HG03095 (cell line): ENCODE measurements at regions not wholly inside any gene's neighbourhood (a gene's known extent, or its start where the extent isn't known, plus 50 kb on each side); places are given as distances from the start of the nearest gene placed in this dataset.
"Not testable (repeated sequence)": the region's sequence is repeated elsewhere in the genome, so short reads cannot be mapped to it uniquely, and the experiment has no call there.

Experiments used
- ATAC-seq: cut with Tn5 transposase; IDR thresholded peaks from one replicate; pipeline ENCODE4 v1.9.1; 2021; ENCODE audit warnings: moderate library complexity; ENCODE audit not compliant: unreplicated experiment

DNA sequence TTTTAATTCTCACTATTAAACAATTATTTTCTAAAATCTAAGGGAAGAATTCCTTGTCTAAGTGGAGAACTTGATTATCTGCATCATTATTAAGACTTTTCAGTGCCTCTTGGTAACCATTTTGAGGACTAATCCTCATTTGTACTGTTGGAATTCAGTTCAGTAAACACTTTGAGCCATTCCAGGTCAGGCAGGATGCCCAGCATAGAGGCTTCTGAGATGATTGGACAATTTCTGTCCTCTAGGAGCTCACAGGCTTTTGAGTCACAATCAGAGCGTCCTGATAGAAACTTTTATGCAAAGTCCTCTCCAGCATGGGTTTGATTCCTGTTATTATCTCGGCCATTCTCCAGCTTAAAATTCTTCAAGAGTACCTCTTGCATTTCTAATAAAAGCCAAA, 1304.6 kb downstream of the EPHA7 start:
- no peak for ATAC-seq

DNA sequence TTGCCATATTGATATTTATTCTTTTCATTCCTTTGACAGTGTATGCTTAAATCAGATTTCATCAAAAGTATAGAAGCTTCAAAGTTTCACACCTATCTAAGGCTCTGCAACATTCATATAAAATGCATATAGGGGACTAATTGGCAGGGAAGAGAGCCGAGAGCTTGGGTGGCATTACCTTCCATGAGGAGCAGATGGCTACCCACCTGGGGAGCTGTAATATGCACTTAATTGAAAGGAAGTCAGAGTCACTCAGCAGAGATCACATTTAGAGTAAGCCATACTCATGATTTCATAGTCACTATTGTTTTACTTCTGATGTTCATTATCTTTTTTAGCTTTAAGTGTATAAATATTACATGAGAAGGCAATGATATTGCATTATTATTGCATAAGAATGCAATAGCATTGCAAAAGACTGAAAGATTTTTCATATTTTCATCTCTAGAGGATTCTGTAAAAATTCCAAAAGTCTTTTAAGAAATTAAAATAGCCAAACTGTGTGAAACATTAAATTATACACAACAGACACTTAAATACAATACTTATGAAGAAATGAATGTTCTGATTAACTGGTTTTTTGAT, 1305.2 kb downstream of the EPHA7 start:
- no peak for ATAC-seq

DNA sequence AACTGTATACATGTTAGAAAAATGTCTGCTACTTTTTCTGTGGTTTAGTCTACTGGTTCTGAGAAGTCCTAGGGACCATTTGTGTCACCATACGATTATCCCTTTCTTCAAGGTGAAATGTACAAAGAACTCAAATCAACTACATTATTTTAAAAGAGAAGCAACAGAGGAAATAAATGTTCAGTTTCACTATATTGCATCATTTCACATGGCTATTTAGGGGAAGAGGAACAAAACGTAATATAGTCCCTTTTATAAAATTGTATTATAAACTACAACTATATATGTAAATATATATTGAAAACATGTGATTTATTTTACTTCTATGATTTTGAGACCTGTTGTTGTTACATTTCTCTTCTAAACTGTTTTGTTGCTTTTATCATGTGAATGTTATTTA, 1308.0 kb downstream of the EPHA7 start:
- no peak for ATAC-seq

DNA sequence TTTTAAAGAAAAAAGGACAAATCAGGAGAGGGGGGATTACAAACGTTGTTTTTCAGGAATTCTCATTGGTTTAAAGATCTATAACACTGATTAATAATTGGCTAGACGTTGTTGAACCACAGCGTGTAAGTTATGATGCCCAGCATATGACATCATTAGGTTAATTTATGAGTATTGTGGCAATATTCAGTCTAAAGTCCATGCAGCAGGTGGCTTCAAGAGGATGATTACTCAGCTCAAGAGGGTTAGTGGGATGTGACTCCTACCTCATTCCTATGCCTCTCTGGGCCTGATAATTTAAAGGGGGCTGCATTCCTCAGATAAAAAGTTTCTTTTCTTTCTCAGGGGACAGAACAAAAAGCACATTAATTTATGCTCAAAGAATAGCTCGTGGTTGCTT, 1309.0 kb downstream of the EPHA7 start:
- no peak for ATAC-seq

DNA sequence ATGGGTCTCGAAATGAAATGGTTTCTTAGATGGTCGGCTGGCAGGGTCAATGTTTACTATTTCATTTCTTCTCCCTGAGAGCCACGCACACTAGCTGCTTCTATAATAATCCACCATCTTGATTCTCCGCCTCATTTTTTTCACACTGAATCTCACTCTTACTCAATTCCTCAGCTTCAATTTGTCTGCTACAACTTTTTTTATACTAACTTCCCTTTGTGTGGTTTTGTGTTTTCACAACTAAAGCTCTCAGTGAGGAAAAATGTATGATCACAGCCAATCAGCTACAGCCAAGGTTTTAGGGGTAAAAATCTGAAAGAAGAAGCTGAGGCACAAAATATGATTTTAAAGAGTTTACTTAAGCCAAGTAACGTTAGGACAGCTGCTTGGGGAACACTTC, 1309.4 kb downstream of the EPHA7 start:
- no peak for ATAC-seq

DNA sequence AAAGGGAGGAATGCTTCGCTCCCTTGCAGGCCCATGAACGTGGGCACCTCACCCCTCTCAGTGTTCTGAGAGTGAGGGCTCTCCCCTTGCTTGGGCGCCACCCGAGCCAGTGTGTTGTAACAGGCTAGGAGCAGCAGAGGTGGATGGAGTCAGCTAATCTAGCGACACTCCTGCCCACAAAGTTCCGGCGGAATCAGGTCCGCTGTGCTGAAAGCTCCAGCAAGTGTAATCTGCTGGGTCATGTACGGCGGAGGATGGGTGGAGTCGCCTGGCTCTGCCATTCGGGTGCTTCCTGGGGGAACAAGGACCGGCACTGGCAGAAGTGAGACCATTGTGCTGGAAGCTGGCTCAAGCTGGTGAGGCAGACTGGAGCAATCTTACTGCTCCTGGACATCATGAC, 1310.1 kb downstream of the EPHA7 start:
- ATAC-seq, result no peak

DNA sequence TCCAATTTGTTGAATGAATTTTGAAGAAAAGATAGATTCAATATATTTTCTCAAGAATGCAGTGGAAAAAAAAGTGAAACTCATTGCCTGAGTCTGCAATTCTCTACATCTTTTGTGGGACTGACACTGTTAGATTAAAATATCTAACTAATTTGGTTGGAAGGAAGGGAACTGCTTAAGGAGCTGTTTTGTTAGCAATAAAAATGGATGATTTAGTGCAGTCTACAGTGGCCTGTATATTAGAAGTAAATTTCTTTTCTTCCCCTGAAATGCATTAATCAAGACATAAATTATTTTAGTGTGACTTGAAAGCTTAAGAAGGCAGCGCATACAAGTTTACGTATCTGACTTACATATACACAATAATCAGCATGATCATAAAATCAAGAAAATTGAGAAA, 1332.6 kb downstream of the EPHA7 start:
- ATAC-seq, result no peak

DNA sequence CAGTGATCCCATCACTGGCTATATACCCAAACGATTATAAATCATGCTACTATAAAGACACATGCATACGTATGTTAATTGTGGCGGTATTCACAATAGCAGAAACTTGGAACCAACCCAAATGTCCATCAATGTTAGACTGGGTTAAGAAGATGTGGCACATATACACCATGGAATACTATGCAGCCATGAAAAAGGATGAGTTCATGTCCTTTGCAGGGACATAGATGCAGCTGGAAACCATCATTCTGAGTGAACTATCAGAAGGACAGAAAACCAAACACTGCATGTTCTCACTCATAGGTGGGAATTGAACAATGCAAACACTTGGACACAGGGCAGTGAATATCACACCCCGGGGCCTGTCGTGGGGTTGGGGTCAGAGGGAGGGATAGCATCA, 1335.4 kb downstream of the EPHA7 start:
- not testable (repeated sequence) for ATAC-seq

DNA sequence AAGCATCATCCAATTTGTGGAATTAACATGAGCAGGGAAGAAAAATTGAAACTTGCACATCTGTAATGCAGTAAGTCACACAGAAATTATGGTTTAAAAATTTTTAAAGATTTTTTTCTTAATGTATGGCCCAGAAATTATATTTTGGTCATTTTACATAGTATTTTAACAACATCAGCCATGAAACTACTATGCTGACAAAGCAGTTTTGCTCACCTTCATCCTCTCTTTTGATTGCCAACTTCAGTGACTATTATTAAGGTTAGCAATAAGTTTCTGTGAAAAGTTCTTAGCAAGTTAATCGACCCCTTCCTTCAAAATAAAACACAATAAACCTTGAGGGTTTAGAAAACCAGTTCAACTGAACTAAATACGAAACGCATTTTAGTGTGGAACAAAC, 1347.0 kb downstream of the EPHA7 start:
- no peak for ATAC-seq

DNA sequence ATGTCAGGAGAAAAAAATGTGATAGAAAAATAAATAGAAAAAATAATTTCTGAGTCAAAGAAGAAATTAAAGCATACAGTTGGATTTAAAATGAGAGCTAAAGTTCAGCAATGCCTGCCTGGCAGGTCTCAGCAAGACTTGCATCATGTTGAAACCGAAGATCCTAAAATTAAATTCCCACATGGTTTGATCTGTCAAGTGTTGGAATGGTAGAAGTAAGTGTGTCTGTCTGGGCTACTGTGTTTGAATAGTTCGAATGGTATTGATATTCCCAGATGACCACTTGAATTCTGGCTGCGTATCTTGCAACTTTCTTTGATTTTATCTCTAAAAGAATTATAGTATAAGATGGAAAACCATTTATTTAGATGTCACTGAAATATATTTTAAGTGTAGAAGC, 1349.6 kb downstream of the EPHA7 start:
- no peak for ATAC-seq

DNA sequence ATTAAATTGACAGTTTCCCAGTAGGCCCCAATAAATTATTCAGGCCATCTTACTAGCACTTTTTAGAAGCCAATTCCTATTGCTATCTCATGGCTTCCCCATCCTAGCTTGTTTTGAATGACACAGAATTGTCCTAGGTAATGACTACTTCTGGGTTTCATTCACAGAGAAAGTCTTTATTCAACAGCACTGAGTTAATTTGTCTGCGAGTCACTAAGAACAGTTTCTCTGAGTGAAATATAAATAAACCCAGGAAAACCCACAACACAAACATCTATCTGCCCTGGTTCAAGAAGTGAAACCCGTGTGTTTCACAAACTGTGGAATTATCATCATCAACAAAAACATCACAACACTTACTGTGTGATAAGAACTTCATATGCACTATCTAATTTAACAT, 1366.8 kb downstream of the EPHA7 start:
- ATAC-seq, result no peak

DNA sequence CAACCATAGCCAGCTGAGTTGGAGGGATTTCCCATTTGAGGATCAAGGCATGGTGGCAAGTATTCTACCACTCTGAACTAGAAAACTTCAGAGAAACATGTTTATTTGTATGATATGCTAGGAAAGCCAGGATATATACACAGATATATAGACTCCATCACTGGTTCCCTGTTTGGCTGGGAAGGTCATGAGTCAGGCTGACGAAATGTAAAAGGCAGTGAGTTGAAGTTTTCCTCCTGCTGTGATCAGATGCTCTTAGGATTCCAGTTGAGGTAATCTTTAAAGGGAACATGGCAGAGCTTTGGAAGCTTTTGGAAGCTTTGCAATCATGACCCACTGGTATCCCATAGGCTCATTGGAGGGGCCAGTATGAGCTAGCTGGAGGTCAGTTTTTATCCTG, 1369.1 kb downstream of the EPHA7 start:
- no peak for ATAC-seq

DNA sequence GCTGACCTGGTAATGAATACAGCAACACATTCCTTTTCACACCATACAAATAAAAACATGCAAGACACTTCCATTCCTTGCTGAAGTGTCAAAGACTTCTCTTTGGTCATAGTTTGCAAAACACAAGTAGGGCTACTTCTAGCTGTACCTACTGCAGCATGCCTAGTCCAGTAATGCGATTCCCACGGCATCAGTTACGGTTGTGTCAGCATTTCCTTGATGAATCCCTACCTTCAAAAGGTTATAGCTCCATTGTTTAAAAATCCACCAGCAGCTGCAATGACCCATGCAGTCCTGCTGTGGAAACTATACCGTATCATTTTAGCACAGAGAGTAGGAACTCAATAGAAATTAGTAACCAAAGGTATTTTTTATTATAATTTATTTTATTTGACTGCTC, 1371.5 kb downstream of the EPHA7 start:
- ATAC-seq, result no peak

DNA sequence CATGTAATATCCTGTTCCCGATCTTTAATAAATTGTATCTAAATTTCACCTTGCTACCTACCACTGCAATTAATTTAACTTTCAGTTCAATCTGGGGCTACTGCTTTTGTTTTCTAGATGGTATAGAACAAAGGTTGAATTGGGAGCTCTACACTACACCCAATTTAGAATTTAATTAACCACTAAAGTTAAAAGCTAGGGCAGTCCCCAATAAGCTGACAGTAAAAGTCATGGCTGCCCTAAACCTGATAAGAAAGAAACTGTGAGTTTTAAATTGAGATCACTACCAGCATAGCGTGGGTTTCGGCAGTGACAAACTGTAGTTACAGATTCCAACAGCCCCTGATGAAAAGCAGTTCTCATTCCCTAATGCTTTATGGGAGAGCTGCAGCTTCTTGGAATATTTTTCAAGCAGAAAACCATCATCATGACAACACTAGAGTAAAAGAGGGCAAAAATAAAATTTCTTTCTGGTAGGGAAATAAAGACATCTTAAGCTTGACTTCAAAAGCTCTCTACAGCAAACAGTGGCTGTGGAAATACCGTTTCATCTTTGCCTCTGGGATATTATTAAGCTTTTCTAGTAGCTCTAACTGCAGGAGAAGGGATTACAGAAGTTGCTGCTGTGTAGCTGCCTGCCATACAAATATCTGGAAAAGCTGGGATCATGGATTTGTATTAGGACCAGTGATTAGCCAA, 1372.1 kb downstream of the EPHA7 start:
- no peak for ATAC-seq

DNA sequence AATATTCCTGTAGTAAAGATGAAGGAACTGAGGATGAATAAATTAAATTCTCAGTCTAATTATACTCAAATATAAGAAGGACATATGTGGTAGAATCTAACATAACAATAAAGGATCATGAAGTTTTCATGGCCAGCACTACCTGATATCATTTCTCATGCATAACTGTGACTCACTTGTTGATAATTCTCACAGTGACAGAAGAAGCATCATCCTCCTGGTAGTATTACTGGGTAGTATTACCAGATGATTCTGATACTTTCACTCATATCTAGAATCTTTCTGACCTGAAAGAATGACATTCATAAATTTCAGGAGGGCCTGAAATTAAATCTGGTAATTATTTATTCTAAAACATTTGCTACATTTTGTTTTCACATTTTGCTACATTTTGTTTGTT, 1375.0 kb downstream of the EPHA7 start:
- no peak for ATAC-seq

DNA sequence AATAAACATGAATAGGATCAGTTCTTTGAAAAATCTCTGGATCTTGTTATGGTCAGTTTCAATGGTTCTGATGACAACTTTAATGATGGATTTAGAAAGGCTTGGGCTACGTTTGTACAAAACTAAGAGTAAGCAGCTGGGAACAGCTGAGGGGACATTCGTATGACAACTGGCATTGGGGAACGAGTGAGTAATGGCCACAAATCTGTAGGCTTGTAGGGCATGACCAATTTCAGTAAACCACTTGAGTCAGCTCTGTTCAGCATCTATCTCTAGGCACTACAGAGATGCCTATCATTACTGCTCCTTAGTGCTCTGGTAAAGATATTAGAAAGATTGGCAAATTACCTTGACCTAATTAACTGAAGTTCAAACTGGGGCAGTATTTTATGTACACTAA, 1375.6 kb downstream of the EPHA7 start:
- no peak for ATAC-seq

DNA sequence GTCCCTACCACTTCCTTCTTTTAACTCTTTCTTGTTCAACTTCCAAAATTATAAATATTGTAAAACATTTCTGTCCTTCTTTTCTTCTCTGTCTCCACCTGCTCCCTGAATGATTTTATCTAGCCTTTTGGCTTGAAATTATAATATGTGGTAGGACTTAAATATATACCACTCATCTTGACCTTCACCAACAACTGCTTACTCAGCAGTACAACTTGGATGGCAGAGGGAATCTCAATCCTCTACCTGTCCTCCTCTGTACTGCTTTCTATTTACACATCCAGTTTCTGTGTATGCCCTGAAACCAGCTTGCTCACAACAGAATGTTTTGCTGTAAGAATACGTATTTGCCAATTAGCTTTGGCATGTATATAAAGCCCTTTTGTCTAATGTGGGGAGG, 1392.5 kb downstream of the EPHA7 start:
- no peak for ATAC-seq

DNA sequence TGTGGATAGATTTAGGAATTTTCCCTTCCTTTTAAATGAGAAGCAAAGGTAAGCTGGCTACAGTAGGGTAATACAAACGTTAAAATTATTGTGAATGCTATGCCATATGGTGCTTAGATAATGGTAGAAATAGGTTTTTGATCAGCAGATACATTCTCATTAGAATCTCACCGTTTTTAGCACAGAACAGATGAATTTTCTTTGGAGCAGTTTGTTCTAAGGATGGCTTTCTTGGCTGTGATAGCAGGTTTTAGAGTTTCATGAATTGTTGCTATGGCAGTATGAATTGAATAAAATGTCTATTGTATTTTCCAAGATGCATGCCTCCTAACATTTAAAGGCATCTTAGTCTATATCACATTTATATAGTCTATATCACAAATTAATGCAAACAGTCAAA, 1394.5 kb downstream of the EPHA7 start:
- ATAC-seq, result no peak

DNA sequence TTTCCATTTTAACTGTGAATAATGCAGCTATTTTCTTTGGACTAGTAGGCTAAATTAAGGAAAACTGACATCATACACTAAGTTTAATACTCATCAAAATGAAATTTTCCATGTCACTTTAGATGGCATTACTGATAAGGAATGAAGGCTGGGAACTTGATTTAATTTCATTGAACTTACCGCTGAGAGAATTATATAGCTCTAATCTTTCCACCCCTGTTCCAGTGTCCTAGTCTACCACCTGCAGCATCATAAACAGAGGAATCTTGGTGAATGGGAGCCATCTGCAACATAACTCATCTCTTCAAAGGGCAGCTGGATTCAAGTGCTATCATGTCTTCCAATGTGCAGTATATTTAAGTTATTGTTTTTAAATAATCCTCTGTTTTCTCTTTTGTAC, 1395.2 kb downstream of the EPHA7 start:
- no peak for ATAC-seq

DNA sequence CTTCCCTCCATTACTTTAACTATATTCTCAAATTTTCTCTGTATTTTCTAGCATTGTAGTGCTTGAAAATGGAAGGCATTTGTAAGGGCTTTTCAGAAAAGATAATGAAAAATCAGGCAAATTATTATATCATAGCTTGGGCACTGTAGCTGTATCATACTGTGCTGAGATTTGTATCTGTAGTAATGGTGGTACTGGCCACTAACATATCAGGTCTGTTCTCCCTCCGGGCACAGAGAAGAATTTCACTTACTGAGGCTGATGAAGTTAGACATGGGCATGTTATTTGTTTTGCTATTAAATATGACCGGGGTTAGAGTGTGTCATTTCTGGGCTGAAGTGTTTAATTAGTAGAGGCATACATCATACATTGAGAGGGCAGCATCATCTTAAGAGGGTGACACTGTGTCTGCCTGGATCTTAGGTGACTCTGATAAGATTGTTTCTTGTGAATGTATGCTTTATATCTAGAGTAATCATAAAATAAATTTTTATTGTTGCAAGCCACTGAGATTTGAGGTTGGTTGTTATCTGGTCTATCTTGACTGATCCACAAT, 1395.9 kb downstream of the EPHA7 start:
- ATAC-seq, result no peak

DNA sequence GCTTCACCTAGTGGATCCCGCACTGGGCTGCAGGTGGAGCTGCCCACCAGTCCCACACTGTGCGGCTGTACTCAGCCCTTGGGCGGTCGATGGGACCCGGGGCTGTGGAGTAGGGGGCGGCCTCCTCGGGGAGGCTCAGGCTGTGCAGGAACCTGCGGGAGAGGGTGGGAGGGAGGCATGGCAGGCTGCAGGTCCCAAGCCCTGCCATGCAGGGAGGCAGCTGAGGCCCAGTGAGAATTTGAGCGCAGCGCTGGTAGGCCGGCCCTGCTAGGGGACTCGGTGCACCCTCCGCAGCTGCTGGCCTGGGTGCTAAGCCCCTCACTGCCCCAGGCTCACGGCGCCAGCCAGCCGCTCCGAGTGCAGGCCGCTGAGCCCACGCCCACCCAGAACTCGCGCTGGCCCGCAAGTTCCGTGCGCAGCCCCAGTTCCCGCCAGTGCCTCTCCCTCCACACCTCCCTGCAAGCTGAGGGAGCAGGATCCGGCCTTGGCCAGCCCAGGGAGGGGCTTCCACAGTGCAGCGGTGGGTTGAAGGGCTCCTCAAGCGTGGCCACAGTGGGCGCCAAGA, 1407.6 kb downstream of the EPHA7 start:
- no peak for ATAC-seq

DNA sequence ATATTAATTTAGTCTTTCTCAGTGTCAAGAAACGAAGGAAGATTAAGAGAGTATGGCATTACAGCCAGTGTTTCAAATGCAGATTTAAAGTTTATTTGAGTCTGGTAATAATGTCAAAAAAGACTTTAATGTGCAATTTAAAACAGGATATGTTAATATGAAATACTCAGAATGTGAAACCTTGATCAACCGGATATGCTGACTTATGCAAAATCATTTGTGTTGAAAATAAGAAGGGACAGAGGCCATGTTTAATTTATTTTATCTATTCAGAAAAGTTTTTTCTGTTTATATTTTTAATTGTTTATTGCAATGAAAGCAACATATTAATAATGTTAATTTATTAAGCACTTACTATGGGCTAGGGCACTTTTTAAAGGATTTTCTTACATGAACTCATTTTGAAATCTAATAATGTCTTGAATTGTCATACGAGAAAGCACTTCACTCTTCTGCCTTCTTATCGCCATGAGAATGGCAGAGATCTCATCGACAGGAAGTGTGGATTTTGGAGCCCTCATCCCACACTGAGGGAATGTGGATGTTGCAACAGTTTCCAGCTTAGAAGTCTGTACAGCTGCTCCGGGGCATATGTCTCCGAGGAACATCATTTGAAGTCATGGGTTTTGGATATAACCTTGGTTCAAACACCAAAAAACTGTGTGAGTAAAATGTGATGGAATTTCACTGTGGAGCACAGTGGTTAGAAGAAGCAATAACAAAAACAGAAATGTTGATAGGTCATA, 1410.4 kb downstream of the EPHA7 start:
- no peak for ATAC-seq
